ENCODE measurements at regions not wholly inside any gene's neighbourhood (a gene's known extent, or its start where the extent isn't known, plus 50 kb on each side); places are given as distances from the start of the nearest gene placed in this dataset.

DNA sequence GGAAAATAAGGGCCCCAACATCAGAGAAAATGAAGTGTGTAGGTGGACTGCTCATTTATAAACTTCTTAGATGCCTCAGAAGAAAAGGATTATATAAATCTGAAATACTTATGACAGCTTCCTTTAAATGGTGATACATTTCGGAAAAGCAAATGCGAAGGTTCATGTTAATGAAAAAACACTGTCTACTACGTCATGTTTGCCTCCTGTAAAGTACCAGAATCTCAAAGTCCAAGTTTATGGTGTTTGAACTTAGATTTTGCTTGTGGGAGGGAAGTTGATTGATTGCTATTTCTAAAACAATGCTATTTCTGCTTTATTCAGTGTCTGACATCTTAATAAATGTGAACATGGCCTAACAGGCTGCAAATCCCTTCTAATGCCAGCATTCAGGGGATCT, 514.6 kb downstream of the ZNF608 start:
- 93 to 94% methylated on average over 3 of the region's 3 CpGs for WGBS, 2 donors
- no peak overlapping the region for H3K27ac ChIP-seq
- H3K9me3 ChIP-seq: no peaks in the 10 kb centered on the region
- H3K36me3 ChIP-seq: no peaks in the 10 kb centered on the region
- H3K4me1 ChIP-seq: no peaks in the 10 kb centered on the region
- no peak overlapping the region for H3K4me3 ChIP-seq
- no peak for TF ChIP-seq CTCF (IDR thresholded peaks at IDR 0.05)
- no peak for TF ChIP-seq POLR2AphosphoS5 (IDR thresholded peaks at IDR 0.05)
- no peak for TF ChIP-seq POLR2A (IDR thresholded peaks at IDR 0.05)
- no peak for TF ChIP-seq EP300 (IDR thresholded peaks at IDR 0.05)
- ATAC-seq (ENCODE audit: low FRiP score in 2 of 2) (no peak), DNase-seq (no peak)
- H3K27me3 ChIP-seq: no peaks in the 10 kb centered on the region

DNA sequence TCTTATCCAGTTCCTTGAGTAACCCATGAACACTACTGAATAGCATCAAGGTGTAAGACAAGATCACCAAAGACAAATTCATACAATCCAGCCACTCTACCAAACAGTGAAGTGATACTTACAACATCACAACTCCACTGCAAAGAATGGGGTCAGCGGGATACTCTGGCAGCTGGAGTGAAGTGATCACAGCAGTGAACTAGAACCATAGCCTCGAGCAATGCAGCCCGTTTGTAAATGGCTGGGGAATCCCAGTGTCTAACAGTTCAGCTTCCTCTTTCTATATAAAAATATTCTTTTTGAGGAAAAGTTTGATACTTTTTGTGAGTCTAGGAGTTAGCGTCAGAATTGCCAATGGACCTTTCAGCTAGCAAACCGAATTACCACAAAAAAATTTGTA, 515.2 kb downstream of the ZNF608 start:
- no peaks in the 10 kb centered on the region for H3K36me3 ChIP-seq
- H3K27ac ChIP-seq: no peak overlapping the region
- H3K27me3 ChIP-seq: no peaks in the 10 kb centered on the region
- H3K4me3 ChIP-seq: no peak overlapping the region
- no peaks in the 10 kb centered on the region for H3K4me1 ChIP-seq
- no peak for DNase-seq
- WGBS, 2 donors: 70 to 74% methylated on average over 4 to 5 of the region's 5 CpGs
- TF ChIP-seq CTCF (IDR thresholded peaks at IDR 0.05): no peak
- TF ChIP-seq EP300 (IDR thresholded peaks at IDR 0.05): no peak
- TF ChIP-seq POLR2A (IDR thresholded peaks at IDR 0.05): no peak
- TF ChIP-seq POLR2AphosphoS5 (IDR thresholded peaks at IDR 0.05): no peak
- ATAC-seq (ENCODE audit: low FRiP score in 2 of 2): no peak
- H3K9me3 ChIP-seq: no peaks in the 10 kb centered on the region

GRCh38 chr5:124230456-124230855, 516.0 kb downstream of the ZNF608 start:
- Histone ChIP-seq H3K36me3 (no peaks in the 10 kb centered on the region), H3K4me1 (no peaks in the 10 kb centered on the region), H3K9me3 (no peaks in the 10 kb centered on the region), H3K4me3 (no peak overlapping the region), H3K27ac (no peak overlapping the region), H3K27me3 (no peaks in the 10 kb centered on the region)
- DNase-seq (no peak), ATAC-seq (ENCODE audit: low FRiP score in 2 of 2) (no peak)
- TF ChIP-seq POLR2AphosphoS5 (IDR thresholded peaks at IDR 0.05) (no peak), CTCF (IDR thresholded peaks at IDR 0.05) (no peak)
- WGBS, 2 donors: 82 to 100% methylated on average over 1 to 7 of the region's 7 CpGs

DNA sequence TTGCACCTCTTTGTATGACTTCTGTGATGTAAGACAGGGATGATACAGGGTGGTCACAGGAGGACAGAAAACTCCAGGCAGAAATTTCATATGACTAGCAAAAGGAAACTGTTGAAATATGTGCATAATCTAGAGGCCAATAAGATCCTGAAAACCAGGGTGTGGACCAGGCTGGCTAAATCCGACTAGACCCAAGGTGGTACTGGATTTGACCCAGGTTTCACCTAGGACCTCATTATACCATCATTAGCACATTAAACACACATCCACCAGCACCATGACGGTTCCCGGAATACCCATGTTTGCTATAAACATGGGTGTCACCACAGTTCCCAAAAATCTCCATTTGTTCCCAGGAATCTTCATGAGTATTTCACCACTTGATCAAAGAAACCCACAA, 517.1 kb downstream of the ZNF608 start:
- 96 to 97% methylated on average over 3 of the region's 3 CpGs for WGBS, 2 donors

More for the DNA sequence above, 517.1 kb downstream of the ZNF608 start:
- ATAC-seq (ENCODE audit: low FRiP score in 2 of 2) (no peak), DNase-seq (no peak)
- H3K4me3 ChIP-seq: no peak overlapping the region
- no peaks in the 10 kb centered on the region for H3K27me3 ChIP-seq
- TF ChIP-seq CTCF (IDR thresholded peaks at IDR 0.05) (no peak), POLR2A (IDR thresholded peaks at IDR 0.05) (no peak), POLR2AphosphoS5 (IDR thresholded peaks at IDR 0.05) (no peak), EP300 (IDR thresholded peaks at IDR 0.05) (no peak)
- H3K27ac ChIP-seq: no peak overlapping the region
- H3K36me3 ChIP-seq: no peaks in the 10 kb centered on the region
- no peaks in the 10 kb centered on the region for H3K4me1 ChIP-seq
- H3K9me3 ChIP-seq: no peaks in the 10 kb centered on the region
